ENCODE measurements at regions not wholly inside any gene's neighbourhood (a gene's known extent, or its start where the extent isn't known, plus 50 kb on each side); places are given as distances from the start of the nearest gene placed in this dataset.

GRCh38 chr4:24476282-24476681 is 108.1 kb downstream of the DHX15 start:
- DNase-seq, result no peak

DNA sequence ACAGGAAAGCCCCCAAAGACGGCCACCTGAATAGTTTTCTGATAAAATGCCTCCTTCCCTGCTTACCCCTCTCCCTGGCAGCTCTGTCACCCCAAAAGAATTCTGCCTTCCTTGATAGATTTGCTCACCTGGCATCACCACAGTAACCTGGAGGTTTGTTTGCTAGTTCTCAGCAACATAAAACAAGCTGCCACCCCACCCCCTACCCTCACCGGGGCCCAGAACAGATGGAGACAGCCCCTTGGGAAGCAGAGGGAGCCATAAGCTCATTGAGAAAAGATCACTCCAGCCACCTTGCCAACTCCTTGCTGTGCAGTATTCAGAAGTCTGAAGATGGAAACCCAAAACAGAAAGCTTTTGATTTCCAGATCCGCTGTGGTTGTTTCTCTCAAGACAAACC is 108.6 kb downstream of the DHX15 start:
- no peak for DNase-seq

DNA sequence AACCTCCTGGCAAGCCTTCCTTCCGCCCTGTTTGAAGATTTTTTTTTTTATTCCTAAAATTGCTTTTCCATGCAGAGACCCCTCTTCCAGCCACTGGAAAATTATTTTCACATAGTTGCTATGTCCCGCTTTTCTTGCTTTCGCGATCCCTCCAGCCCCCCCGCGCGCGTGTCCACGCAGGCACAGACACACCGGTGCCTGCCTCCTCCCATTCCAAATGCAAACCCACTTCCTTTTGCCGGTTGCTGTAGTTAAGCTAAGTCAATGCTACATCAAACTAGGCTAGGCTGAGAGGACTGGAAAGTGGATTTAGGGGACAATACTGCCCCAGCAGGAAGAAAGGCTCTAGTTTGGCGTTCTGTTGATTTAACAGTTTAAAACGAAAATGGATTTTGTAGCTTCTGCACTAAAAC is 111.0 kb downstream of the DHX15 start:
- peak; percentile 53 for DNase-seq

- DNase-seq, result peak; percentile 82
Measured at GRCh38 chr4:24472514-24473308, 111.6 kb downstream of the DHX15 start.

- peak; percentile 19 for DNase-seq
Measured at GRCh38 chr4:24472161-24472510, 112.2 kb downstream of the DHX15 start.

GRCh38 chr4:24471486-24472160 is 112.7 kb downstream of the DHX15 start:
- peak; percentile 19 for DNase-seq

- DNase-seq, result peak; percentile 31
Measured at GRCh38 chr4:24470666-24471485, 113.5 kb downstream of the DHX15 start.

DNA sequence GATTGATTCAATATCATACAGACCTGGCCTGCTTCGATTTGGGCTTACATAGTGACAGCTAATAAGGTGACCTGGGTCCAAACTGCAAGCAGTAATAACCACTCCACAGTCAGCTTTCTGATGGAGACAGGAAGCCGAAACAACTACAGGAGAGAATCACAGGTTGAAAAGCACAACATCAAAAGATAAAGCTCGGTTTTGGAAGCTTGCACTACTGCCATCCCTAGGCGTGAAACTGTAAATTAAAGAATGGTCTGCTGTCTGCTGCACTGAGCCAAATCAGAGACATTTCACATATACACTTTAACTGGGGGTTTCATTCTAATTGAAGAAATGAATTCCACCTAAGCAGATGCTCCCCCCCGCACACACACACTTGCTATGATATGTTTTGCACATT is 116.3 kb downstream of the DHX15 start:
- DNase-seq, result no peak

- DNase-seq, result no peak
Measured at GRCh38 chr4:24464566-24464965, 119.8 kb downstream of the DHX15 start.

GRCh38 chr4:24456431-24456830 is 127.9 kb downstream of the DHX15 start:
- no peak for DNase-seq

GRCh38 chr4:24453951-24454350 is 130.4 kb downstream of the DHX15 start:
- no peak for DNase-seq

DNA sequence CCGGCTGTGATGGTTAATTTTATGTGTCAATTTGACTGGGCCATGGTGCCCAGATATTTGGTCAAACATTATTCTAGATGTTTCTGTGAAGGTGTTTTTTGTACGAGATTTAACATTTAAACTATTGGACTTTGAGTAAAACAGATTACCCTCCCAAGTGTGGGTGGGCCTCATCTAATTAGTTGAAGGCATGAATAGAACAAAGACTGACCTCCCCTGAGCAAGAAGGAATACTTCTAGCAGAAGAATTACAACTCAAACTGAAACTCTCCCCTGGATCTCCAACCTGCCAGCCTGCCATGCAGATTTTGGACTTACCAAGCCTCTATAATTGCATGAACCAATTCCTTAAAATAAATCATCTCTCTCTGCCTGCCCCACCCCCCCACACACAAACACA is 132.5 kb downstream of the DHX15 start:
- DNase-seq, result no peak

DNA sequence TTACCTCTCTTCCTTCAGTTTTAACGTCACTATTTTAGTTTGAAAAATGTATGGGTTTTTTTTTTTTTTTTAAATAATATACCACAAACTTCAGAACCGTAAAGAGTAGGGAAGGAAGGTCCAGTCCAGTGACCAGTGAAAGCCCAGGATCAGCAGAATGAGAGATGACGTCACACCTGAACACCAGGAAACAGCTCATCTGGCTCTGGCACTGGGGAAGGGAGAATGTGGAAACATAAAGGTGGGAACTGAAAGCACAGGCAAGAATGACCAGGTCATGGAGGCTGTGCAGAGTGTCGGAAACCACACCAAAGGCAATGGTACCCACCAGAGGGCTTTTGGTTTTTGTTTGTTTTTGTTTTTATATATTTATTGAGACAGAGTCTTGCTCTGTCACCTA is 141.2 kb downstream of the DHX15 start:
- DNase-seq, result no peak

DNA sequence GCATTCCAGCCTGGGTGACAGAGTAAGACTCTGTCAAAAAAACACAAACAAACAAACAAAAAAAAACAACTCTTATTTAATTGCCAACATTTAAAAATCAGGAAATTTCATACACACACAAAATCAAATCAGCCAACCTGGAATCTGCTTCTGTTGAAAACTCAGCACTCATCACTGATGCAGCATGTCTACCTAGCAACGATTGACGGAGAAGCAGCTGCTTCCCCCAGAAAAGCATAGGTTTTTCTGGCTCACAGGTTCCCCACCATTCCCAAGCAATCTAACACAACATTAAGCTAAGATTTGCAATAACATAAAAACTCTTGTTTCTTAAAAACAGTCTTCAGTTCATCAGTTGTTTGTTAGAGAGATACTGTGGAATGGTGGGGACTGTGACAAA is 143.6 kb downstream of the DHX15 start:
- DNase-seq, result no peak

- DNase-seq, result no peak
Measured at GRCh38 chr4:24434241-24434640, 150.1 kb downstream of the DHX15 start.

GRCh38 chr4:24433515-24434214 is 150.7 kb downstream of the DHX15 start:
- DNase-seq, result no peak

GRCh38 chr4:24428850-24429249 is 155.5 kb downstream of the DHX15 start:
- DNase-seq, result no peak

- DNase-seq, result no peak
Measured at GRCh38 chr4:24426557-24426956, 157.8 kb downstream of the DHX15 start.

- no peak for DNase-seq
Measured at GRCh38 chr4:24425863-24426262, 158.5 kb downstream of the DHX15 start.

DNA sequence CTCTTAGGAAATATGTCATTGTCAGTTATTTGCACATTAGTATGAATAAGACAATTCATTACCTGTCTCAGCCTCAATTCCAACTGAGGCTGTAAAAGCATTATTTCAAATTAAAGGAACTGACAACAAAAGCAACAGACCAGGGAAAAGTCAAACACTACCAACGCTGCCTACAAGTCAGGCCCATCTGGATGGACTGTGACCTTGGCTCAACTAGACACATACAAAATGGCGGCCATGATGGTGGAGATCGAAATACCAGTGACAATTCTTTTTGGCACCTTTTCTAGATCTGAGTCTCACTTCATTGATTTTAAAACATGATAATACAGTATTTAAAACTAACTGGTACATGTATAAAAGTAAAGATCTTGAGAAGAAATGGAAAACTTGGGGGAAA is 160.7 kb downstream of the DHX15 start:
- no peak for DNase-seq

- no peak for DNase-seq
Measured at GRCh38 chr4:24422644-24423043, 161.7 kb downstream of the DHX15 start.

DNA sequence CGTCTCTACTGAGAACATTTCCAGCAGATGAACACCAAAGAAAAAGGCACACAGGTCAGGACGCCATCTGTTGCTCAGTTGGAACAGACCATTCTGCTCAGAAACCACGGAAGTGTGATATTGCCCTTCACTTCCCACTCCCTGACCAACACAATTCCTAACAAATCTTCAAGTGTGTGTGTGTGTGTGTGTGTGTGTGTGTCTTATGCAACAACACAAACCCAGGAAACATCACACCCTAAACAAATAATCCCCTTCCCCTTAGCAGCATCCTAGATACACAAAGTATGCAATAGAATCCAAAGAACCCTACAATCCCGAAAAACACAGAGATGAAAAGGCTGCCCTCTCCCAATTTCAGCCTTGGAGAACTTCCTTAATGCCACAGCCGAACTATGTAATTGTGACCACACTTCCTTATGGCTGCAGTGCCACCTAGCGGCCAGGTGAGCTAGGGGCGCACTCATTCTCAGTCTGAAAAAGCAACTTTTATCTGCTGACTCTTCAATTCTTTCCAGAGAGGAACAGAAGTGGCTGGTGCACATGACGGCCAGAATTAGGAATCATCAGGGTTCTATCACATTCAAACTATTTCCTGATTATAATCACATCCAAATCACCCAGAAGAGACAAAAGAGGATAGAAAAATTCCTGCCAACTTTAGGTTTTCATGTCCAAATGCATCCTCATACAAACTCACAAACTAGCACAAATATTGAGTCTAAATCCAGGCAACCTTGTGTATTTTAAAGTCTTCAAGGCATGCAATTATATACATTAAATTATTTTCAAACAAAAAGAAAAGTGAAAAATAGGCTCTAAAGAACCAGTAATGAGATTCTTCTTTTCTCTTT is 164.9 kb downstream of the DHX15 start:
- DNase-seq, result peak; percentile 75

Data from COR-L47 (cell line).